ENCODE measurements at regions not wholly inside any gene's neighbourhood (a gene's known extent, or its start where the extent isn't known, plus 50 kb on each side); places are given as distances from the start of the nearest gene placed in this dataset.

GRCh38 chrY:15650056-15650455 lies 1125.7 kb downstream of the NLGN4Y start:
- FAIRE-seq (no peak), DNase-seq (ENCODE audit: low read depth) (peak; percentile 78)
- H3K4me3 ChIP-seq (ENCODE audit: low read depth, low read length): no peak overlapping the region
- TF ChIP-seq CTCF (IDR thresholded peaks at IDR 0.05; ENCODE audit: insufficient read depth, low read length, severe bottlenecking): no peak
- H3K36me3 ChIP-seq (ENCODE audit: control insufficient read depth, insufficient read depth, low read length): no peaks in the 10 kb centered on the region
- H3K27me3 ChIP-seq (ENCODE audit: control insufficient read depth, insufficient read depth, low read length): no peaks in the 10 kb centered on the region

DNA sequence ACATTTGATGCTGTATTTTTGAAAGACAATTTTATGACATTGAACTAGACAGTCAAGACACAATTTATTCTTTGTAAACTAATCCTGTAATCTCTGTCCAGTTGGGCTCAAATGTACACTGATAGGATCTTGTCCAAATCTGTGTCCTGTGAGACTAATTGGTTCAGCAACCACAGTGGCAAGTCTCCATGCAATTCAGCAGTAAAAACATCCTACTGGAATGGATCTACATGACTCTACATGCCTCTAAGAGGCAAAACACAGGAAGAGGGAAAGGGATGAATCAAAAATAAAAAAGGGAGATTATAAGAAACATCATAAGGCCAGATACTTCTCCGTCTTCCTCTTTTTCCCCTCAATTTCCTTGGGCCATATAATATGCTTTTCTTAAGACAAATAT lies 1164.2 kb downstream of the NLGN4Y start:
- TF ChIP-seq CTCF (IDR thresholded peaks at IDR 0.05; ENCODE audit: insufficient read depth, low read length, severe bottlenecking): no peak
- DNase-seq (ENCODE audit: low read depth): peak; percentile 74
- H3K27me3 ChIP-seq (ENCODE audit: control insufficient read depth, insufficient read depth, low read length): no peaks in the 10 kb centered on the region
- no peak for FAIRE-seq
- H3K4me3 ChIP-seq (ENCODE audit: low read depth, low read length): no peak overlapping the region
- H3K36me3 ChIP-seq (ENCODE audit: control insufficient read depth, insufficient read depth, low read length): no peaks in the 10 kb centered on the region

- no peaks in the 10 kb centered on the region for H3K27me3 ChIP-seq (ENCODE audit: control insufficient read depth, insufficient read depth, low read length)
- no peak overlapping the region for H3K4me3 ChIP-seq (ENCODE audit: low read depth, low read length)
- no peak for FAIRE-seq
- H3K36me3 ChIP-seq (ENCODE audit: control insufficient read depth, insufficient read depth, low read length): no peaks in the 10 kb centered on the region
- TF ChIP-seq CTCF (IDR thresholded peaks at IDR 0.05; ENCODE audit: insufficient read depth, low read length, severe bottlenecking): no peak
- peak; percentile 69 for DNase-seq (ENCODE audit: low read depth)
Measured at GRCh38 chrY:15689994-15690393, 1165.7 kb downstream of the NLGN4Y start.

- no peaks in the 10 kb centered on the region for H3K36me3 ChIP-seq (ENCODE audit: control insufficient read depth, insufficient read depth, low read length)
- no peak overlapping the region for H3K4me3 ChIP-seq (ENCODE audit: low read depth, low read length)
- DNase-seq (ENCODE audit: low read depth) (peak; percentile 55), FAIRE-seq (no peak)
- no peaks in the 10 kb centered on the region for H3K27me3 ChIP-seq (ENCODE audit: control insufficient read depth, insufficient read depth, low read length)
- no peak for TF ChIP-seq CTCF (IDR thresholded peaks at IDR 0.05; ENCODE audit: insufficient read depth, low read length, severe bottlenecking)
Measured at GRCh38 chrY:15702131-15702530, 1177.8 kb downstream of the NLGN4Y start.

DNA sequence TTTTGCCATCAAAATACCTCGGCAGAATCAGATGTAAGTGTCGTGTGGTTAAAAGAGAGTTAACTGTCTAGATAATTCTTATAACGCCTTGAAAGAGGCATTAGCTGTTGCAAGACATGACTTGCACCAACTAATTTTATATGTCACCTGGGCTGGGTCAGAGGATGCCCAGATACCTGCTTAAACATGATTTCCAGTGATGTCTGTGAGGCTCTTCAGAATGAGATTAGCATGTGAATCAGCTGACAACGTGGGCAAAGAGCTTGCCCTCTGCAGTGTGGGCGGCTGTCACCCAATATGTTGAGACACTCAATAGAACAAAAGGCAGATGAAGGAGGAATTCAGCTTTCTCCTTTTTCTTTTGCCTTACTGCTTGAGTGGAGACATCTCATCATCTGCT lies 1180.6 kb downstream of the NLGN4Y start:
- Histone ChIP-seq H3K4me3 (ENCODE audit: low read depth, low read length) (no peak overlapping the region), H3K36me3 (ENCODE audit: control insufficient read depth, insufficient read depth, low read length) (no peaks in the 10 kb centered on the region), H3K27me3 (ENCODE audit: control insufficient read depth, insufficient read depth, low read length) (no peaks in the 10 kb centered on the region)
- no peak for TF ChIP-seq CTCF (IDR thresholded peaks at IDR 0.05; ENCODE audit: insufficient read depth, low read length, severe bottlenecking)
- FAIRE-seq: no peak
- peak; percentile 69 for DNase-seq (ENCODE audit: low read depth)

All from bronchial epithelial cell (primary cell).